Brain microvascular endothelial cell (primary cell): ENCODE measurements at regions not wholly inside any gene's neighbourhood (a gene's known extent, or its start where the extent isn't known, plus 50 kb on each side); places are given as distances from the start of the nearest gene placed in this dataset.

Experiments used
- DNase-seq: peaks from one replicate; pipeline ENCODE4 v3.0.0-alpha.2; 2020
- H3K27ac ChIP-seq: fragments of 250-450 bp; sonication (Bioruptor Pico); 2 replicates; pipeline ENCODE4 v1.5.1; 2020; ENCODE audit warnings: mild to moderate bottlenecking, moderate library complexity
- H3K27me3 ChIP-seq: fragments of 250-450 bp; sonication (Bioruptor Pico); replicated peaks from 2 replicates; pipeline ENCODE4 v1.5.1; 2020; ENCODE audit warnings: mild to moderate bottlenecking
- H3K36me3 ChIP-seq: fragments of 250-450 bp; sonication (Bioruptor Pico); replicated peaks from 2 replicates; pipeline ENCODE4 v1.5.1; 2020; ENCODE audit warnings: mild to moderate bottlenecking
- H3K4me3 ChIP-seq: 2 replicates; pipeline ENCODE4 v1.5.1; 2011; ENCODE audit warnings: low read depth, mild to moderate bottlenecking, control low read depth, low read length, moderate library complexity
- CTCF ChIP-seq: IDR thresholded peaks from 2 replicates; pipeline ENCODE4 v1.5.1; 2011; ENCODE audit warnings: low read depth, mild to moderate bottlenecking, moderate library complexity, low read length, control low read depth, inconsistent platforms; ENCODE audit errors: missing control alignments
- in situ Hi-C: cut with HindIII; loops from 2 replicates; pipeline ENCODE4 v1.10.0; 2017; ENCODE audit warnings: low sequenced_read_pairs, low pct_ligation_motif_present

DNA sequence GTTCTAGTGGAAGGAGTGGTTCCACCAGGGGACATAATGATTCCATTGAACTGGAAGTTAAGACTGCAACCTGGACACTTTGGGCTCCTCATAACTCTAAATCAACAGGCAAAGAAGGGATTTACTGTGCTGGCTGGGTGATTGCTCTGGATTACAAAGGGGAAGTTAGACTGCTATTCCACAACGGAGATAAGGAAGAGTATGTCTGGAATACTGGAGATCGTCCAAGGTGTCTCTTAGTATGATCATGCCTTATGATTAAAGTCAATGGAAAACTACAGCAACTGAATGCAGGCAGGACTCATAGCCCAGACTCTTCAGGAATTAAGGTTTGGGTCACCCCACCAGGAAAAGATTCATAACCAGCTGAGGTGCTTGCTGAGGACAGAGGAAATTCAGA lies 310.6 kb upstream of the MGMT start:
- Histone ChIP-seq H3K36me3 (no peaks in the 10 kb centered on the region), H3K27ac (no peak overlapping the region), H3K27me3 (no peaks in the 10 kb centered on the region), H3K4me3 (no peak overlapping the region)
- TF ChIP-seq CTCF = no peak
- in situ Hi-C loops = no loop called here
- no peak for DNase-seq

DNA sequence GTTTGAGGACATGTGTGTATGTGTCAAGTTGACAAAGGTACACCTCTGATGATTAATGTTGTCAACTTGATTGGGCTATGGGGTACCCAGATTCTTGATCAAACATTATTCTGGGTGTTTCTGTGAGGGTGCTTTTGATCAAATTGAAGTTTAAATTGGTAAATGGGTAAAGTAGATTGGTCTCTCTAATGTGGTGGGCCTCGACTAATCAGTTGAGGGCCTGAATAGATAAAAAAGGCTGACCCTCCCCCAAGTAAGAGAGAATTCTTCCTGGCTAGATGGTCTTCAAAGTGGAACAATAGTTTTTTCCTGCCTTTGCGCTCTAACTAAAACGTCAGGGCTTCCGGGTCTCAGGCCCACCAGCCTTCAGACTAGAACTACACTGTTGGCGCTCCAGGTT lies 309.9 kb upstream of the MGMT start:
- H3K27me3 ChIP-seq = no peaks in the 10 kb centered on the region
- H3K4me3 ChIP-seq = no peak overlapping the region
- H3K27ac ChIP-seq = no peak overlapping the region
- in situ Hi-C loops = no loop called here
- no peaks in the 10 kb centered on the region for H3K36me3 ChIP-seq
- no peak for TF ChIP-seq CTCF
- DNase-seq = no peak

DNA sequence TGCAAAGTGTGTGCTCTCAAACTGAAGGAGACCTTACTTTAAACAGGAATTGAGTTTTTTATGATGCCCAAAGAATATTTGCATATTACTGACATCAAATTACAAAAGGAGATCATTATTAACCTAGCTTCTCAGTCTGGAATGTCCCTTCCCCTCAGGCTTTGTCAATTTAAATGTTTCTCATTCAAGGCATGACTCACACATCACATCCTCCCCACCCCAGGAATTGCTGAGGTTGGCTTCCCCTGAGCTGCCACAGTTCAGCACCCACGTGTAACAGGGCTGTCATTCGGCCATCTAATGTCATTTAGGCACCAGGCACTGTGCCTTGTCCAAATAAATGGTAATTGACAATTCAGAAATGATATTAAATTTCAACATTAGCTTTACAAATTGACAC lies 305.9 kb upstream of the MGMT start:
- H3K36me3 ChIP-seq = no peaks in the 10 kb centered on the region
- no peak for TF ChIP-seq CTCF
- in situ Hi-C loops = no loop called here
- peak; percentile 64 for DNase-seq
- no peak overlapping the region for H3K4me3 ChIP-seq
- H3K27ac ChIP-seq = no peak overlapping the region
- H3K27me3 ChIP-seq = no peaks in the 10 kb centered on the region

- TF ChIP-seq CTCF = no peak
- no peak for DNase-seq
- no peaks in the 10 kb centered on the region for H3K36me3 ChIP-seq
- H3K27ac ChIP-seq = no peak overlapping the region
- no peak overlapping the region for H3K4me3 ChIP-seq
- H3K27me3 ChIP-seq = no peaks in the 10 kb centered on the region
- in situ Hi-C loops = no loop called here
These were observed 303.5 kb upstream of the MGMT start for GRCh38 chr10:129163531-129163930.

DNA sequence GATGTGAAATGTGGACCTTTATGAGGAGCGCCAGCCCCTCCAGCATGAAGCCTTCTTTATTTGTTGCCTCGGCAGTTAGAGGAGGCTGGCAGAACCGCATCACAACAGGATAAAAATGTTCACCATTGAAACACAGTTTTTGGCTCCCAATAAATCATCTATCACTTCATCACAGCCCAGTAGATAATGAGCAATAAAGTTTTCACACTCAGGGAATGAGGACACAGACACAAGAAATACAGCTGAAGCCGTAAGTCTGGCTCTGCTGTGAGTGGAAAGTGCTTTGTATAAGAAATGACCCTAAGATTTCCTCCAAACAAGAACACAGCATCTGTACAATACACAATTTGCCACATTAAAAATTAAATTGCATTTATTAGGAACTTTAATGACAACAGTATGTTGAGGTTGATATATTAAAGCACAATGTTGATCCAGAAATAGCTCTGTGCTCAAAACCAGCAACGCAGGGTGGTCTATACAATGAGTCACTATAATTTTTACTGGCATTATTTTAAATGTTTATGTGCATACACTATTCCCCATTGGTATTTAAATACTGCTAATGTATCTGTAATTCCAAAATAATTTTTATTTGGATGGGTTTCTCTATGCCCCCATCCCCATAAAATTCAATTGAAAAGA lies 301.8 kb upstream of the MGMT start:
- H3K27me3 ChIP-seq = no peaks in the 10 kb centered on the region
- H3K36me3 ChIP-seq = no peaks in the 10 kb centered on the region
- no peak for DNase-seq
- TF ChIP-seq CTCF = no peak
- H3K4me3 ChIP-seq = no peak overlapping the region
- H3K27ac ChIP-seq = no peak overlapping the region
- in situ Hi-C loops = no loop called here

GRCh38 chr10:129165770-129166169 lies 301.3 kb upstream of the MGMT start:
- no peak for DNase-seq
- no peak for TF ChIP-seq CTCF

More at GRCh38 chr10:129165770-129166169, 301.3 kb upstream of the MGMT start:
- in situ Hi-C loops = no loop called here
- Histone ChIP-seq H3K27me3 (no peaks in the 10 kb centered on the region), H3K36me3 (no peaks in the 10 kb centered on the region), H3K4me3 (no peak overlapping the region), H3K27ac (no peak overlapping the region)
